SK-N-SH (cell line): ENCODE measurements at regions not wholly inside any gene's neighbourhood (a gene's known extent, or its start where the extent isn't known, plus 50 kb on each side); places are given as distances from the start of the nearest gene placed in this dataset.

Experiments
- CTCF ChIA-PET: fragments of 300-600, 350-600 bp; formaldehyde crosslinking; extraction: SDS; loops from one replicate; lab custom pipeline; 2021; lab: Yijun Ruan, JAX
- POLR2A ChIA-PET: fragments of 350-600 bp; sonication (Branson Sonifier 250); formaldehyde crosslinking; extraction: SDS; loops from one replicate; lab custom pipeline; 2020; ENCODE audit warnings: antibody characterized with exemption, inconsistent platforms; lab: Yijun Ruan, JAX
- DNase-seq: peaks from one replicate; pipeline ENCODE4 v3.0.0; 2012
- H2AFZ ChIP-seq: fragments of 200-600 bp; sonication (generic); 2 replicates; pipeline ENCODE4 v1.8.1; 2016; ENCODE audit warnings: antibody characterized with exemption, mild to moderate bottlenecking, low read depth
- H3F3A ChIP-seq: fragments of 200-600 bp; sonication (generic); replicated peaks from 2 replicates; pipeline ENCODE3; 2016; ENCODE audit warnings: antibody characterized with exemption, mild to moderate bottlenecking; ENCODE audit not compliant: insufficient read depth
- H3K27ac ChIP-seq, 2 experiments: fragments of 200-500 bp in 1 of 2; fragments of 200-600 bp in 1 of 2; sonication (Bioruptor generic) in 1 of 2; sonication (generic), shearing (Covaris generic) in 1 of 2; 2 replicates each; pipeline versions ENCODE4 v1.5.1 to v1.6.1; 2014 to 2016; ENCODE audit warnings: low read depth in 2 of 2, inconsistent platforms in 1 of 2, low read length in 1 of 2, mild to moderate bottlenecking in 1 of 2, mixed read lengths in 1 of 2
- H3K27me3 ChIP-seq: fragments of 200-600 bp; sonication (generic), shearing (Covaris generic); 2 replicates; pipeline ENCODE4 v1.6.1; 2016; ENCODE audit warnings: mixed run types; ENCODE audit not compliant: insufficient read depth
- H3K36me3 ChIP-seq, 2 experiments: fragments of 200-500 bp in 1 of 2; fragments of 200-600 bp in 1 of 2; sonication (Bioruptor generic) in 1 of 2; sonication (generic) in 1 of 2; replicated peaks in 1 of 2; 2 replicates each; pipeline versions ENCODE3 to v1.5.1; 2014 to 2016; ENCODE audit warnings: low read length in 1 of 2, mild to moderate bottlenecking in 1 of 2; ENCODE audit not compliant: insufficient read depth in 2 of 2, control insufficient read depth in 1 of 2
- H3K4me1 ChIP-seq, 2 experiments: fragments of 200-500 bp in 1 of 2; fragments of 200-600 bp in 1 of 2; sonication (Bioruptor generic) in 1 of 2; sonication (generic), shearing (Covaris generic) in 1 of 2; 2 replicates each; pipeline versions ENCODE4 v1.5.1 to v1.6.1; 2014 to 2016; ENCODE audit warnings: low read depth in 1 of 2, low read length in 1 of 2, mixed run types in 1 of 2; ENCODE audit not compliant: insufficient read depth in 2 of 2, control insufficient read depth in 1 of 2
- H3K4me2 ChIP-seq: fragments of 200-600 bp; sonication (generic), shearing (Covaris generic); 2 replicates; pipeline ENCODE4 v1.6.1; 2017; ENCODE audit warnings: mixed run types
- H3K4me3 ChIP-seq, 2 experiments: fragments of 200-500 bp in 1 of 2; fragments of 200-600 bp in 1 of 2; sonication (Bioruptor generic) in 1 of 2; sonication (generic), shearing (Covaris generic) in 1 of 2; 2 replicates each; pipeline versions ENCODE4 v1.5.1 to v1.8.1; 2014 to 2016; ENCODE audit warnings: low read depth in 2 of 2, inconsistent platforms in 1 of 2, low read length in 1 of 2, mild to moderate bottlenecking in 1 of 2, mixed read lengths in 1 of 2, moderate library complexity in 1 of 2
- H3K79me2 ChIP-seq: fragments of 200-600 bp; sonication (generic); 2 replicates; pipeline ENCODE4 v1.8.1; 2017; ENCODE audit warnings: mild to moderate bottlenecking; ENCODE audit not compliant: insufficient read depth
- H3K9ac ChIP-seq: fragments of 200-600 bp; sonication (generic); 2 replicates; pipeline ENCODE4 v1.6.1; 2017; ENCODE audit warnings: mixed run types
- H3K9me2 ChIP-seq: fragments of 200-600 bp; sonication (generic); 2 replicates; pipeline ENCODE4 v1.6.1; 2017; ENCODE audit warnings: mixed run types
- H3K9me3 ChIP-seq: fragments of 200-600 bp; sonication (generic); 2 replicates; pipeline ENCODE4 v1.6.1; 2017; ENCODE audit warnings: mixed run types, mild to moderate bottlenecking, moderate library complexity
- H4K20me1 ChIP-seq: fragments of 200-600 bp; sonication (generic); 2 replicates; pipeline ENCODE4 v1.6.1; 2017; ENCODE audit warnings: mild to moderate bottlenecking, mixed run types; ENCODE audit not compliant: insufficient read depth
- CHD2 ChIP-seq: fragments of 150-350 bp; IDR thresholded peaks from 2 replicates; pipeline ENCODE4 v1.6.1; 2018; ENCODE audit warnings: low read length; ENCODE audit not compliant: partially characterized antibody
- CTCF ChIP-seq: fragments of 200-600 bp; sonication (generic); IDR thresholded peaks from 2 replicates; pipeline ENCODE4 v1.6.1; 2017; ENCODE audit warnings: antibody characterized with exemption, mild to moderate bottlenecking, moderate library complexity
- ELF1 ChIP-seq: IDR thresholded peaks from 2 replicates; pipeline ENCODE4 v1.4.0; 2012
- EP300 ChIP-seq, 2 experiments: IDR thresholded peaks; 2 replicates each; pipeline versions ENCODE4 v1.4.0 to v1.6.1; 2012; ENCODE audit warnings: borderline replicate concordance in 1 of 2, low read depth in 1 of 2, low read length in 1 of 2
- EZH2phosphoT487 ChIP-seq: fragments of 200-600 bp; sonication (generic); IDR thresholded peaks from 2 replicates; pipeline ENCODE4 v1.6.1; 2017; ENCODE audit warnings: low read depth, mixed run types, mild to moderate bottlenecking, antibody characterized with exemption, moderate library complexity, borderline replicate concordance
- FOSL2 ChIP-seq: IDR thresholded peaks from 2 replicates; pipeline ENCODE4 v1.4.0; 2012; ENCODE audit warnings: low read depth, mild to moderate bottlenecking, moderate library complexity, borderline replicate concordance
- FOXJ3 ChIP-seq: sonication (generic); formaldehyde crosslinking; IDR thresholded peaks from 2 replicates; pipeline ENCODE4 v1.5.1; 2020; ENCODE audit warnings: mild to moderate bottlenecking, missing genetic modification reagents
- GABPA ChIP-seq: IDR thresholded peaks from 2 replicates; pipeline ENCODE4 v1.4.0; 2012; ENCODE audit warnings: low read depth, mild to moderate bottlenecking
- JUND ChIP-seq: IDR thresholded peaks from 2 replicates; pipeline ENCODE4 v1.4.0; 2012
- MEF2A ChIP-seq: IDR thresholded peaks from 2 replicates; pipeline ENCODE4 v1.4.0; 2012; ENCODE audit warnings: low read depth, borderline replicate concordance
- SIN3A ChIP-seq: IDR thresholded peaks from 2 replicates; pipeline ENCODE4 v1.6.1; 2012; ENCODE audit warnings: low read depth, mild to moderate bottlenecking, low read length, moderate library complexity, borderline replicate concordance
- SMC3 ChIP-seq: IDR thresholded peaks from 2 replicates; pipeline ENCODE4 v1.6.1; 2012; ENCODE audit warnings: low read depth, low read length, improper control_type of control experiment
- TAF1 ChIP-seq: IDR thresholded peaks from 2 replicates; pipeline ENCODE4 v1.6.1; 2012; ENCODE audit warnings: low read depth, mild to moderate bottlenecking, low read length, moderate library complexity, borderline replicate concordance
- TEAD4 ChIP-seq: IDR thresholded peaks from 2 replicates; pipeline ENCODE4 v1.4.0; 2012; ENCODE audit warnings: mild to moderate bottlenecking, borderline replicate concordance; ENCODE audit not compliant: insufficient read depth
- WGBS: methylation state at CpG from one replicate; pipeline ENCODE4 v1.1.6; 2017; ENCODE audit warnings: low lambda C conversion rate; 5-methylcytosine and 5-hydroxymethylcytosine counted together
- TF ChIP-seq, protein P1 (sequence below): IDR thresholded peaks from 2 replicates; pipeline ENCODE4 v1.6.1; 2012; ENCODE audit warnings: mild to moderate bottlenecking, low read depth, low read length, moderate library complexity
- TF ChIP-seq, protein P2 (sequence below): fragments of 150-350 bp; IDR thresholded peaks from 2 replicates; pipeline ENCODE4 v1.6.1; 2017; ENCODE audit warnings: antibody characterized with exemption, low read length, low read depth, borderline replicate concordance
- TF ChIP-seq, protein P3 (sequence below): fragments of 150-350 bp; IDR thresholded peaks from 2 replicates; pipeline ENCODE4 v1.6.1; 2016; ENCODE audit warnings: mild to moderate bottlenecking, low read depth, low read length
- TF ChIP-seq, protein P4 (sequence below): IDR thresholded peaks from 2 replicates; pipeline ENCODE4; 2012

GRCh38 chr13:73449252-73449651 lies 390.4 kb downstream of the KLF5 start (continued):
- TF ChIP-seq, protein P1, sequence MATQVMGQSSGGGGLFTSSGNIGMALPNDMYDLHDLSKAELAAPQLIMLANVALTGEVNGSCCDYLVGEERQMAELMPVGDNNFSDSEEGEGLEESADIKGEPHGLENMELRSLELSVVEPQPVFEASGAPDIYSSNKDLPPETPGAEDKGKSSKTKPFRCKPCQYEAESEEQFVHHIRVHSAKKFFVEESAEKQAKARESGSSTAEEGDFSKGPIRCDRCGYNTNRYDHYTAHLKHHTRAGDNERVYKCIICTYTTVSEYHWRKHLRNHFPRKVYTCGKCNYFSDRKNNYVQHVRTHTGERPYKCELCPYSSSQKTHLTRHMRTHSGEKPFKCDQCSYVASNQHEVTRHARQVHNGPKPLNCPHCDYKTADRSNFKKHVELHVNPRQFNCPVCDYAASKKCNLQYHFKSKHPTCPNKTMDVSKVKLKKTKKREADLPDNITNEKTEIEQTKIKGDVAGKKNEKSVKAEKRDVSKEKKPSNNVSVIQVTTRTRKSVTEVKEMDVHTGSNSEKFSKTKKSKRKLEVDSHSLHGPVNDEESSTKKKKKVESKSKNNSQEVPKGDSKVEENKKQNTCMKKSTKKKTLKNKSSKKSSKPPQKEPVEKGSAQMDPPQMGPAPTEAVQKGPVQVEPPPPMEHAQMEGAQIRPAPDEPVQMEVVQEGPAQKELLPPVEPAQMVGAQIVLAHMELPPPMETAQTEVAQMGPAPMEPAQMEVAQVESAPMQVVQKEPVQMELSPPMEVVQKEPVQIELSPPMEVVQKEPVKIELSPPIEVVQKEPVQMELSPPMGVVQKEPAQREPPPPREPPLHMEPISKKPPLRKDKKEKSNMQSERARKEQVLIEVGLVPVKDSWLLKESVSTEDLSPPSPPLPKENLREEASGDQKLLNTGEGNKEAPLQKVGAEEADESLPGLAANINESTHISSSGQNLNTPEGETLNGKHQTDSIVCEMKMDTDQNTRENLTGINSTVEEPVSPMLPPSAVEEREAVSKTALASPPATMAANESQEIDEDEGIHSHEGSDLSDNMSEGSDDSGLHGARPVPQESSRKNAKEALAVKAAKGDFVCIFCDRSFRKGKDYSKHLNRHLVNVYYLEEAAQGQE = no peak
- no peak for TF ChIP-seq EZH2phosphoT487
- no peak for TF ChIP-seq MEF2A

GRCh38 chr13:73440296-73440895 lies 381.6 kb downstream of the KLF5 start:
- CTCF ChIA-PET = no interaction called here
- Histone ChIP-seq H3F3A (no peaks in the 10 kb centered on the region), H3K9ac (no peak overlapping the region), H3K4me2 (no peak overlapping the region), H3K27me3 (no peaks in the 10 kb centered on the region), H2AFZ (no peak overlapping the region), H3K79me2 (no peaks in the 10 kb centered on the region), H4K20me1 (no peaks in the 10 kb centered on the region), H3K4me1 (no peaks in the 10 kb centered on the region), H3K4me3 (no peak overlapping the region), H3K9me2 (no peaks in the 10 kb centered on the region), H3K36me3 (no peaks in the 10 kb centered on the region), H3K9me3 (peaks cover 7% of the 10 kb centered on the region; the same call in 1 of the 2 replicates), H3K27ac (no peak overlapping the region)
- POLR2A ChIA-PET = no interaction called here
- WGBS = 26% methylated on average over 2 of the region's 3 CpGs
- no peak for TF ChIP-seq ELF1
- TF ChIP-seq TEAD4 = no peak
- no peak for TF ChIP-seq CTCF
- no peak for TF ChIP-seq SIN3A
- TF ChIP-seq, protein P2, sequence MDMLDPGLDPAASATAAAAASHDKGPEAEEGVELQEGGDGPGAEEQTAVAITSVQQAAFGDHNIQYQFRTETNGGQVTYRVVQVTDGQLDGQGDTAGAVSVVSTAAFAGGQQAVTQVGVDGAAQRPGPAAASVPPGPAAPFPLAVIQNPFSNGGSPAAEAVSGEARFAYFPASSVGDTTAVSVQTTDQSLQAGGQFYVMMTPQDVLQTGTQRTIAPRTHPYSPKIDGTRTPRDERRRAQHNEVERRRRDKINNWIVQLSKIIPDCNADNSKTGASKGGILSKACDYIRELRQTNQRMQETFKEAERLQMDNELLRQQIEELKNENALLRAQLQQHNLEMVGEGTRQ = no peak
- TF ChIP-seq, protein P1 = no peak
- no peak for TF ChIP-seq EP300 (IDR thresholded peaks at IDR 0.05; ENCODE audit: borderline replicate concordance in 1 of 2, low read depth in 1 of 2, low read length in 1 of 2)
- TF ChIP-seq TAF1 = no peak
- TF ChIP-seq, protein P3, sequence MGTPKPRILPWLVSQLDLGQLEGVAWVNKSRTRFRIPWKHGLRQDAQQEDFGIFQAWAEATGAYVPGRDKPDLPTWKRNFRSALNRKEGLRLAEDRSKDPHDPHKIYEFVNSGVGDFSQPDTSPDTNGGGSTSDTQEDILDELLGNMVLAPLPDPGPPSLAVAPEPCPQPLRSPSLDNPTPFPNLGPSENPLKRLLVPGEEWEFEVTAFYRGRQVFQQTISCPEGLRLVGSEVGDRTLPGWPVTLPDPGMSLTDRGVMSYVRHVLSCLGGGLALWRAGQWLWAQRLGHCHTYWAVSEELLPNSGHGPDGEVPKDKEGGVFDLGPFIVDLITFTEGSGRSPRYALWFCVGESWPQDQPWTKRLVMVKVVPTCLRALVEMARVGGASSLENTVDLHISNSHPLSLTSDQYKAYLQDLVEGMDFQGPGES = no peak
- no peak for TF ChIP-seq SMC3
- TF ChIP-seq GABPA = no peak
- no peak for TF ChIP-seq FOXJ3 (CRISPR knock-in tag)
- TF ChIP-seq CHD2 = no peak
- TF ChIP-seq FOSL2 = no peak
- TF ChIP-seq, protein P4, sequence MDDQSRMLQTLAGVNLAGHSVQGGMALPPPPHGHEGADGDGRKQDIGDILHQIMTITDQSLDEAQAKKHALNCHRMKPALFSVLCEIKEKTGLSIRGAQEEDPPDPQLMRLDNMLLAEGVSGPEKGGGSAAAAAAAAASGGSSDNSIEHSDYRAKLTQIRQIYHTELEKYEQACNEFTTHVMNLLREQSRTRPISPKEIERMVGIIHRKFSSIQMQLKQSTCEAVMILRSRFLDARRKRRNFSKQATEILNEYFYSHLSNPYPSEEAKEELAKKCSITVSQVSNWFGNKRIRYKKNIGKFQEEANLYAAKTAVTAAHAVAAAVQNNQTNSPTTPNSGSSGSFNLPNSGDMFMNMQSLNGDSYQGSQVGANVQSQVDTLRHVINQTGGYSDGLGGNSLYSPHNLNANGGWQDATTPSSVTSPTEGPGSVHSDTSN = no peak
- TF ChIP-seq JUND = no peak
- DNase-seq = no peak
